Activated CD4-positive, alpha-beta T cell treated with anti-CD3 and anti-CD28 coated beads, Interleukin-10, Interleukin-2, amounts not matched to agents 100 ng/mL and 50 ng/mL, durations not matched to agents 16 hours and 8 hours (primary cell): ENCODE measurements at regions not wholly inside any gene's neighbourhood (a gene's known extent, or its start where the extent isn't known, plus 50 kb on each side); places are given as distances from the start of the nearest gene placed in this dataset.
"Not testable (repeated sequence)": the region's sequence is repeated elsewhere in the genome, so short reads cannot be mapped to it uniquely, and the experiment has no call there.

Experiments used
- DNase-seq: peaks from one replicate; pipeline ENCODE4 v3.0.0-alpha.2; 2020

DNA sequence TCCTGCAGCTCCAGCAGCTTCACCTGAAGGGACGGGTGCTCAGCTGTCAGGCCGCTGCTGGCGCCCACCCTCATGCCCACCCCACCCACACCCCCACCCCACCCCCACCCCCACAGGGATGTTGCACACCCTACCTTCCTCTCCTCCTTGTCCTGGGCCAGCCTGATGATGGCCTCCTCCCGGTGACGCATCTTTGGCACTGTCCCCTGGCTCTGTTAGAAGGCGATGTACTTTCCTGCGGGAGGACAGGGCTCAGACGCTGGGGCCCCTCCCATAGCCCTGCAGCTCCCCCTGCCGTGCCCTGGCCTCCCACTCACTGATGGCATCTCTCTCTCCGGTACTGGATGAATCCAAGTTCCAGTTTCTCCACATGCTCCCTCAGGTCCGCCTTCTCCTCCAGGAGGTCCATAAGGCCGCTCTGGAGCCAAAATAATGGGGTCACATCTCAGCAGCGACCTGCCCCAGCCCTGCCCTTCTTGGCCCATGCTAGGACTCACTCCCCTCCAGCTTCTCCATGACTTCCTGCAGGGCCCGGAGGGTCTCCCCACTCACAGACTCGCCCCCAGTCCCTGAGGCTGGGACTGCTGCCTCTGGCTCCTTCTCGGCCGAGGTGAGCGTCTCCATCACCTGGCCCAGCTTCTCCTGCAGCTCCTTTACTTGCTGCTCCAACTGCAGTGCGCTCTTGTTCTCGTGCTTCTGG lies 55.2 kb downstream of the GOLGA8B start:
- DNase-seq = not testable (repeated sequence)

DNA sequence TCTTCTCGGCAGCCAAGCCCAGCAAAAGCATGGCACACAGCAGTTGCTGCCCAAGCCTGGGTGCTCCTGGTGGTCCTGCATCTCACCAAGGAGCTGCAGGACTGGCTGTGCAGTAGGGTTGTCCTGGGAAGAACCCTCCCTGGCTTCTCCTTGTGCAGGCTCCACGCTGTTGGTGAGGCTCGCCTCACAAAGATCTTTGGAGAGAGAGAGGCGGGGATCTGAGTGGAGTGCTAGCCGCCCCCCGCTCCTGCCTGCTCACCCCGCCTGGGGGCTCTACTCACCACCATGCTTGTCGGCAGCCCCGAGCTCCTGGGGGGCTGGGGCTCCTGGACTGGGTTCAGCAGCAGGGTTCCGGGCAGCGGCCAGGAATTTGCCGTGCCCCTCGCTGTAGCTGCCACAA lies 55.8 kb downstream of the GOLGA8B start:
- not testable (repeated sequence) for DNase-seq

DNA sequence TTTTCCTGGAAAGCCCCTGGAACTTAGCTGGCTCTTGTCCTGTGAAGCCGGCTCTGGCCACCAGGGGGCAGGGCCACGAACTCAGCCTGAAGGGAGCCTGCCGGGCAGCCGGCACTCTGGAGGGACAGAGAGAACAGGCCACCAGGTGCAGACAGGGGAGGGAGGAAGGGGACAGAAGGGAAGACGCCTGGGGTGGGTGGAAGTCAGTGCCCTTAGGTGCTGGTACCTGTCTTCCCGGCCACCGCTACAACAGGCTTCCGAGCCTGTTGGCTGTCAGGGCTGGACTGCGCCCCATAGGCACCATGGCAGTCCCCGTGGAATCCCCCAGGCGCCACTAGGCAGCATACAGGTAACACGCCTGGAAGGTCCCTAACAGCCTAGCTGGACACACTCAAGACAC lies 59.6 kb downstream of the GOLGA8B start:
- not testable (repeated sequence) for DNase-seq

DNA sequence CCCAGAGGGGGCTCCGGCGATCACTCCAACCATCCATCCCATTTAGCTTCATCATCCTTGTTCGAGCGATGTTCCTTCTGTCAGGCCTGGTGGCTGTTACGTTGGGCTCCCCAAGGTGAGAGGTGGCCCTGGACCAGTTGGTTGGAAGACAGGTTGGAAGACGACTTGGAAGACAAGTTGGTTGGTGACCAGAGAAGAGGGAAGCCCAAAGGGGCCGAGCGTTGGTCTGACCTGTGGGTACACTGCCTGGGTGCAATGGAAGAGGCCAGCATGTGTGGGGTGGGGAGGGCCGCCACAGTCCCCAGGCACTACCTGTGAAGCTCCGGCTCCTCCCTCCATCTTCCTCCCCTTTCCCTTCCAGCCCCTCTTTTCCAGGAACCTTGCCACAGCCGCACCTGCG lies 60.9 kb downstream of the GOLGA8B start:
- not testable (repeated sequence) for DNase-seq

DNA sequence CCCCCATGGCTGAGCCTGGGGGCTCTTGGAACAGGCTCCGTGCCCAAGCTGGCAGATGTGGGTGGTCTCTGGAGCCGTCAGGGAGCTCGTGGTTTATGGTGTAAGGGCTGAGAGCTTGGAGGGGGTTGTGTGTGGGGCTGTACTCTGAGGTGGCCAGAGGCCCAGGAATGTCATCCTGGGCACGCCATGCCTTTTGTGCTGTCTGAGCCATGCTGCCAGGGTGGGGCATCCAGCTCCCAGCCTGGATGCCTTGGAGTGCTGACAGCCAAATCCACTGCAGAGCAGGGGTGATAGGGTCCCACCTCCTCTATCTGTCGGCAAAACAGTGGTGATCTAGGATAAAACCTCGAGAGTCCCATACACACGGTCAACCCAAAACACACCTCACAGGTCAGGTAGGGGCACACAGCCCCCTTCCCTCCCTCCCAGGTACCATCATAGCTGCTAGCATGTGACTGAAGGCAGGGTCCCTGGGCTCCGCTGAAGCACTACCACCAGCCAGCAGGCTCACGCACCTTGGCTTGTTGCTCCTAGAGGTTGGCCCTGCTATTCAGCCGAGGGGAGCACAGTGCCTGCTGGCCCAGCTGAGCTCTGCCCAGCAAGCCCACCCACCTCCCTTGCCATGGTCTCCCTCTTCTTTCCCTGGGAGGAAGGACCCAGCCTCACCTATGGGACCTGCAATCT lies 61.5 kb downstream of the GOLGA8B start:
- not testable (repeated sequence) for DNase-seq

DNA sequence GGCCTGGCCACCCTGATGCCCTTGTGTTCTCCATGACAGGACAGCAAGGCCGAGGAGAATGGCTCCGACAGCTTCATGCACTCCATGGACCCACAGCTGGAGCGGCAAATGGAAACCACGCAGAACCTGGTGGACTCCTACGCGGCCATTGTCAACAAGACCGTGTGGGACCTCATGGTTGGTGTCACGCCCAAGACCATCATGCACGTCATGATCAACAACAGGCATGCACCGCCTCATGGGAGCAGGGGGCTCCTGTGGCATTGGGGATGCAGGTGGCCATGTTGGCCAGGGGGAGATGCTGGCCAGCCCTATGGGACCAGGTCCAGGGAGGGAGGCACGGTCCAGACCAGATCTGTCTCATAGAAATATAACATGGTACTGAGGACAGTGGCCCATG lies 62.9 kb downstream of the GOLGA8B start:
- DNase-seq = no peak

DNA sequence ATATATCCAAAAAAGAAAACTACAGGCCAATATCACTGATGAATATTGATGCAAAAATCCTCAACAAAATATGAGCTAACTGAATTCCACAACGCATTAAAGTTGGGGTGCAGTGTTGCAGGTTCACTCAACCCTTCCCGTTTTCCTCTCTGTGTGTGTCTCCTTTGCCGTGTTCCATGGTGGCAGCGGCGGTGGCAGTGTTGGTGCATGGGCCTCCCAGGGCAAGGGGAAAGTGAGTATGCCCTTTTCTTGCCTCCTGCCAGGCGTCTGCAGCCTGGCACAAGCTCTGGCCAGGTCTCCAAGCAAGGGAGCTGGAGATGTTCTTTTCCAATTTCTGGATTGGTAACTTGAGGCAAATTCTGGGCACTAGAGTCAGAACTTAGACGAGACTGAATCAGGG lies 63.4 kb downstream of the GOLGA8B start:
- not testable (repeated sequence) for DNase-seq

DNA sequence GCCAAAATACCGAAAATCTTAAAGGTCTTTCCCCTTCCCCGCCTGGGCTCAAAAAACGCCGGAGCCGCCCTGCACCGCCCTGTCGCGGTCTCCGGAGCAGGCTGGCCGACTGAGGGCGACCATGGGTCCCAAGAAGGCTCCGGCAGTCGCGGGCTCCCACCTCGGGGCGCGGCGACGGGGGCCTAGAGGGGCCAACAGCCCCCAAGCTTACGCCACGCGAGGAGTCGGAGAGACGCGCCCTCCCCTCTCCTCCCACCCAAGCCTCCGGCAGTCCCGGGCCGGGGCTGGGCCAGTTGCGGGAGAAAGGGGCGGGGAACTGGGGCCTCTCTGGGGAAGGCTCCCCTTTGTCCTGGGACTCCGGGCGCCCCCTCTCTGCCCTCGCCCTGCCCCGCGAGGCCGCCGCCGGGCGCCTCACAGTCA lies 69.2 kb downstream of the GOLGA8B start:
- peak; percentile 17 for DNase-seq

DNA sequence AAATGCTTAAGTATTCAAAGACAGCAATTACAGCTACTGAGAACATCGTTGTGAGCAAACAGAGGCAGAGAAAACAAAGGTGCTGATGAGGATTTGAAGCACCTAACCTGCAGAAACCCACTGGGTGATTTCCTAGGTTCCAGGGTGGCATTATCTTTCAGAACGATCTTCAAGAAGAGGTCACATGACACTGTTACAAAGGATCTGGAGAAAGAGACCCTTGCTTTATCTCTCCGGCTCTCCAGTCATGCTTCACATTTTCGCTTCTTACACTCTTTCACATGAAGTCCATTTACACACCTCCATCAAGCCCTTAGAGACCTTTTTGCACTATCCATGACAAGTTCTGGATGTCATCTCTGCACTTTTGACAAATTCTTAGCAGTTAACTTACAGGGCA lies 70.8 kb downstream of the GOLGA8B start:
- no peak for DNase-seq

DNA sequence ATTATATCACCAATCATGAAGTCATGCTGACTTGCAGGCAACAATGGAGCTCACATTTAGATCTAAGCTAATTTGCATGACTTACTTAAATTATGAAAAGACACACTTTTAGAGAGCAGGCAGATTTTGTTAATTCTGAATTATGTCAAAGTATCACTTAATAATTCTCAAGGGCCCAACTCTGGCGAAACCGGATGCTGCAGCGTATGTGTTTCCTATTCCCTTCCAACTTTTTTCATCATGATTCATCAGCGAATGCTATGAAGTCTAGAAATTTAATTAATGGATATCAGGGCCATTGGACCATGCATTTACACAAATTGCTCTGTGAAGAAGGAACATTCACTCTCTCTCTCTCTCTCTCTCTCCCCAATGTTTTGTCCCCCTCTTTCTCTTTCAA lies 63.5 kb upstream of the GOLGA8A start:
- no peak for DNase-seq

DNA sequence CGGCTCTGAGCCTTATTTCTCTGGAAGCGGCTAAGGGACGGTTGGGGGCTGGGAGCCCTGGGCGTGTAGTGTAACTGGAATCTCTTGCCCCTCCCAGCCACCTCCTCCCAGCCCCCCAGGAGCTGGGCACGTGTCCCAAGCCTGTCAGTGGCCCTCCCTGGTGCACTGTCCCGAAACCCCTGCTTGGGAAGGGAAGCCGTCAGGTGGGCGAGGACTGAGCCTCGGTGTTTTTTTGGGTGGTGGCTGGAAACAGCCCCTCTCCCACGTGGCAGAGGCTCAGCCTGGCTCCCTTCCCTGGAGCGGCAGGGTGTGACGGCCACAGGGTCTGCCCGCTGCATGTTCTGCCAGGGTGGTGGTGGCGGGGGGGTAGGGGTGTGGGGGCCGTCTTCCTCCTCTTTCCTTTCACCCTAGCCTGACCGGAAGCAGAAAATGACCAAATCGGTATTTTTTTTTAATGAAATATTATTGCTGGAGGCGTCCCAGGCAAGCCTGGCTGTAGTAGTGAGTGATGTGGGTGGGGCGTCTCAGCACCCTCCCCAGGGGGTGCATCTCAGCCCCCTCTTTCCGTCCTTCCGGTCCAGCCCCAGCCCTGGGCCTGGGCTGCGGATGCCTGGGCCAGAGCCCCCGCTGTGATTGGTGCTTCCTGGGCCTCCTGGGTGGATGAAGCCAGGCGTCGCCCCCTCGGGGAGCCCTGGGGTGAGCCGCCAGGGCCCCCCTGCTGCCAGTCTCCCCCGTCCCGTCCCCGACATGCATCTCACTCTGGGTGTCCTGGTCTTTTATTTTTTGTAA lies 58.8 kb upstream of the GOLGA8A start:
- no peak for DNase-seq

DNA sequence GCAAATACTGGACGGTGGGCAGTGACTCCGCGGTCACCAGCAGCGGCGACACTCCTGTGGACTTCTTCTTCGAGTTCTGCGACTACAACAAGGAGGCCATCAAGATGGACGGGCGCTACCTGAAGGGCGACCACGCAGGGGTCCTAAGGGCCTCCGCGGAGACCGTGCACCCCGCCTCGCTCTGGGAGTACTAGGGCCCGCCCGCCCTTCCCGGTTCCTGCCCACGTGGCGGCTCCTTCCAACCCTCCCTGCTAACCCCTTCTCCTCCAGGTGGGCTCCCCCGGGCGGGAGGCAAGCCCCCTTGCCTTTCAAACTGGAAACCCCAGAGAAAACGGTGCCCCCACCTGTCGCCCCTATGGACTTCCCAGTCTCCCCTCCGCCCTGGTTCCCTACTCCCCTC lies 58.1 kb upstream of the GOLGA8A start:
- not testable (repeated sequence) for DNase-seq

DNA sequence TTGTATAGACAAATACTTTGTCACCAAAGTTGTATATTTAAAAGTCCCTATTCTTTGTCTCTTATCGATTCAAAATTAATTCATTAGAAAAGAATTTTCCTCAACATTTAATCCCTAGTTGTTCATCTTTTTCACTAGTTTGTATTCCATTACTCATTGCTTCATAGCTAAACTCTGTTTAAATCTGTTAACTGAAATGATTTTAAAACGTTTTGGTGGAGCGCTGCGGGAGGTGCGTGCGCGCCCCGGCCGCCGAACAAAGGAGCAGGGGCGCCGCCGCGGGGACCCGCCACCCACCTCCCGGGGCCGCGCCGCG lies 56.4 kb upstream of the GOLGA8A start:
- DNase-seq = no peak

DNA sequence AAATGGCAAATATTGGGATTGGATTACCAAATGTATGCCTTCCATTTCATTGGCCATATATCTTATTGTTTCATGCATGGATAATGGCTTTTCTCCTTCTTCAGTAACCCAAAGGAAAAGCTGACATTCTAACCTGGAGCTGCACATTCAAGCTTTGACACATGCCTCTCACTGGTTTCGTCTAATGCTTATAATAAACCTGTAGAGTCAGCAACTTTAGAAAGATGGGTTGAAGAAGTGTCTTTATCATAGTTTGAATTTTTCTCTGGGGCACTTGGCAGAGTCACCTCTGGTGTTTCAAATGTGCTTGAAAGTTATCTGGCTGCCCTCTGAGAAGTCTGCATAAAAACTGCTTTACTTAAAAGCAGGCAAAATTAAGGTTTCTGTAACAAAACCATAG lies 55.4 kb upstream of the GOLGA8A start:
- DNase-seq = no peak

DNA sequence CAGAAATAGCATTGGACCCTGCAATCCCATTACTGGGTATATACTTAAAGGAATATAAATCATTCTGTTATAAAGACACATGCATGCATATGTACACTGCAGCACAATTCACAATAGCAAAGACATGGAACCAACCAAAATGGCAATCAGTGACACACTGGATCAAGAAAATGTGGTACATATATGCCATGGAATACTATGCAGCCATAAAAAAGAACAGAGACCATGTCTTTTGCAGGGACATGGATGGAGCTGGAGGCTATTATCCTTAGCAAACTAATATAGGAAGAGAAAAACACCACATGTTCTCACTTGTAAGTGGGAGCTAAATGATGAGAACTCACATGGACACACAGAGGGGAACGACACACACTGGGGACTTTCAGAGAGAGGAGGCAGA lies 53.9 kb upstream of the GOLGA8A start:
- DNase-seq = not testable (repeated sequence)

DNA sequence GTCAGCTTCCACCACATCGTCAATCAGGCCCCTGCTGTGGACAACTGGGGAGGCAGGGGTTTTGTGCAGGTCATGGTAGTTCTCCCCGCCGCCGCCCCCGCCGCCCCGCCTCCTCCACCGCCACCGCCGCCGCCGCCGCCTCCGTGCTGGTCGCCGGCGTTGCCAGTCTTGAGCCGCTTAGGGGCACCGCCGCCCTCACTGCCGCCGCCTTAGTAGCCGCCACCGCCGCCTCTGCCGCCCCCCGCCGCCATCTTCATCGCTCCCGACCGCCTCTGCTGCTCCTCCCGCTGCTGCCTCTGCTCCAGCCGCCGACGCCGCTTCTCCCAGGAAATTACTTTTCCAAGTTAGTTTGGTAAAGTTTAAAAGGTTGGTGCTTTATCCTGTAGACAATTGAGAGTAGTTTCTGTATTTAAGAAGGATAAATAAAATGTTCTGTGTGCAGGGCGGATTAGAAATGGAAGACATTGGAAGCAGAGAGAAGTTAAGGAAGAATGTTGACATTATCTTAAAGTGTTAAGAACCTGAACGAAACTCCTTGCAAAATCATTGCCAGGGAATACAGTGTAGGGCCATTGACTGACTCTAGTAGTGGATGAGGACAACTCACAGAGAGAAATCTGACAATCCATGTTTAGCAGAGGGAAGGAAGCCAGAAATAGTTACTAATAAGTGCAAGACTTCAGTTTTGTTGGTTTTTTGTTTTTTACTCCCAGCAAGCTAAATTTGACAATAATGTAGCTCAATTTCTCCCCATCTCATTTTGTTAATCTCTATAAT lies 53.0 kb upstream of the GOLGA8A start:
- no peak for DNase-seq

DNA sequence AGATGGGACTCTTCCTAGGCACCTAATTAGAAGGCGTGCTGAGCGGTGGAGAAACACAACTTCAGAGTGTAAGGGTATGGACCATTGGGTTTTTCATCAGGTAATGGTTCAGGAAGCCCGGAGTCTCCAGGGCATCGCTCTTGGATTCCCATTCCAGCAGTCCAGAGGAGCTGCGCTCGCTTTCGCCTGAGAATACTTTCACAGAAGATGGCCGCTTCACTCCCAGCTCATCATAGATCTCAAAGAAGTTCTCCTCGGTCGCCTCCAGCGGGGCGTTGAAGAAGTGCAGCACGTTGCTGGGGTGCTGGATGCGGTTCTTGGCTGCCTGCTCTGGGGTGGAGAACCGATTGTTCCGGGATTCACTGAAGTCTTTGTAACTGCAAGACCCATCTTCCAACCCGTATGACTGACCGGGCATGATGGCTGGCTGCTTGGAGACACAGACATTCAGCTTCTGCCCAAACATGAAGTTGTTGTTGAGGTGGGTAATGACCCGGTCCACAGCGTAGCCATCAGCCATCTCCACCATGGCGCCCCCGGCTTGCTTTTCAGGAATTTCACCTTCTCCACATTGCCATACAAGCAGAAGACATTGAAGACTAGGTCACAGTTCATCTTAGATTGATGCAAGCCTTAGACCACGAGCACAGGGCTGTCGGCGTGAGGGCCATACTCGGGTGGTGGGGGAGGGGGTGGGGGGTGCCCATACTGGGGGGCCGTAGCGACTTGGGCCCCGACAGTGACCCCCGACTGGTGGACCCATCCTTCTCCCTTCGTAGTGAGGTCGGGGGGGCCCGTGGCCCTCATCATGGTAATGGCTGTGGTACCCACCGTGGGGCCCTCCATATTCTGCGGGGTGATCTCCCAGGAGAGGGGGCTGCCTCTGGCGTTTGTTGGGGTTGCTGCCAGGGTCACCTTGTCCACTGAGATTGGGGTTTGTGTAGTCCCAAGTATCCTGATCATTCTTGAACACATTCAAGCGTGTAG lies 51.7 kb upstream of the GOLGA8A start:
- DNase-seq = not testable (repeated sequence)
